ENCODE measurements at regions not wholly inside any gene's neighbourhood (a gene's known extent, or its start where the extent isn't known, plus 50 kb on each side); places are given as distances from the start of the nearest gene placed in this dataset.

- Histone ChIP-seq H3K4me3 (no peak overlapping the region), H3K4me1 (no peaks in the 10 kb centered on the region), H3K27me3 (no peaks in the 10 kb centered on the region), H3K9me3 (no peaks in the 10 kb centered on the region), H3K36me3 (no peaks in the 10 kb centered on the region), H3K27ac (no peak overlapping the region), H3K9ac (ENCODE audit: low read depth in 2 of 2, low read length in 2 of 2) (no peak overlapping the region)
- intact Hi-C loops (cut with DNase I) = no loop called here
- DNase-seq = no peak
- TF ChIP-seq, protein P1, sequence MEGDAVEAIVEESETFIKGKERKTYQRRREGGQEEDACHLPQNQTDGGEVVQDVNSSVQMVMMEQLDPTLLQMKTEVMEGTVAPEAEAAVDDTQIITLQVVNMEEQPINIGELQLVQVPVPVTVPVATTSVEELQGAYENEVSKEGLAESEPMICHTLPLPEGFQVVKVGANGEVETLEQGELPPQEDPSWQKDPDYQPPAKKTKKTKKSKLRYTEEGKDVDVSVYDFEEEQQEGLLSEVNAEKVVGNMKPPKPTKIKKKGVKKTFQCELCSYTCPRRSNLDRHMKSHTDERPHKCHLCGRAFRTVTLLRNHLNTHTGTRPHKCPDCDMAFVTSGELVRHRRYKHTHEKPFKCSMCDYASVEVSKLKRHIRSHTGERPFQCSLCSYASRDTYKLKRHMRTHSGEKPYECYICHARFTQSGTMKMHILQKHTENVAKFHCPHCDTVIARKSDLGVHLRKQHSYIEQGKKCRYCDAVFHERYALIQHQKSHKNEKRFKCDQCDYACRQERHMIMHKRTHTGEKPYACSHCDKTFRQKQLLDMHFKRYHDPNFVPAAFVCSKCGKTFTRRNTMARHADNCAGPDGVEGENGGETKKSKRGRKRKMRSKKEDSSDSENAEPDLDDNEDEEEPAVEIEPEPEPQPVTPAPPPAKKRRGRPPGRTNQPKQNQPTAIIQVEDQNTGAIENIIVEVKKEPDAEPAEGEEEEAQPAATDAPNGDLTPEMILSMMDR (IDR thresholded peaks at IDR 0.05) = no peak
Observed at GRCh38 chr1:221106616-221107015, 227.4 kb downstream of the HLX start.

DNA sequence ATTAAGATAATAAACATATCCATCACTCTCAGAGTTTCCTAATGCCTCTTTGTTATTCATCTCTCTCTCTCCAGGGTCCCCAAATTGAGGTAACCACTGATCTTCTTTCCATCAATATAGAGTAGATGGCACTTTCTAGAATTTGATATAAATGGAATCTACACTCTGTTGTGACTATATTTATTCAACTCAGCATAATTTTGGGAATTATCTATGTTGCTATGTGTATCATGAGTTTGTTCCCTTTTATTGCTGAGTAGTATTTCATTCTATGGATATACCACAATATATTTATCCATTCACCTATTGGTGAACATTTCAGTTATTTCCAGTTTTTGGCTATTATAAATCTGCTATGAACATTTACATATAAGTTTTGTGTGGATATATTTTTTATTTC lies 230.7 kb downstream of the HLX start:
- Histone ChIP-seq H3K27me3 (no peaks in the 10 kb centered on the region), H3K9ac (ENCODE audit: low read depth in 2 of 2, low read length in 2 of 2) (no peak overlapping the region)

DNA sequence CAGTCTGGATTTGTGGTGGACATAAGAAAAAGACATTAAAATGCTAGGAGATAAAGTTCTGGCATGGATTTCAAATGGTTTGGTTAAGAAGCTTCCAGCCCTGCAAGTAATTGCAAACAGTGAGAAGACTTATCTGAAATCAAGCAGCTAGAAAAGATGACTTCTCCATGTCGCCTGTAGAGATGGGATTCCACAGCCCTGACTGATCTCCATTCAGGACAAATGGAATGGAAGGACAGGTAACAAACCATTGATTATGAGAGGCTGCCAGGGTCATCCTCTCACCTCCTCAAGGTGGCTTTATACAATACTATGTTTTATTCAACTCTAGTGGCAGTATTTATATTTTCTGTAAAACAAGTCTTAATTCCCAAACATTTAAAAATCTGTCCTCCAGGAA lies 237.9 kb downstream of the HLX start:
- no peak overlapping the region for H3K9ac ChIP-seq (ENCODE audit: low read depth in 2 of 2, low read length in 2 of 2)
- no peaks in the 10 kb centered on the region for H3K27me3 ChIP-seq
- H3K4me3 ChIP-seq = no peak overlapping the region
- intact Hi-C loops (cut with DNase I) = no loop called here
- no peaks in the 10 kb centered on the region for H3K36me3 ChIP-seq
- no peak for DNase-seq
- H3K27ac ChIP-seq = no peak overlapping the region
- no peaks in the 10 kb centered on the region for H3K4me1 ChIP-seq
- TF ChIP-seq, protein P1 (IDR thresholded peaks at IDR 0.05) = no peak
- H3K9me3 ChIP-seq = no peaks in the 10 kb centered on the region

More for the DNA sequence above, 230.7 kb downstream of the HLX start:
- no peak for DNase-seq
- no peaks in the 10 kb centered on the region for H3K9me3 ChIP-seq
- no peak overlapping the region for H3K27ac ChIP-seq
- no peaks in the 10 kb centered on the region for H3K4me1 ChIP-seq
- H3K4me3 ChIP-seq = no peak overlapping the region
- TF ChIP-seq, protein P1 (IDR thresholded peaks at IDR 0.05) = no peak
- intact Hi-C loops (cut with DNase I) = no loop called here
- H3K36me3 ChIP-seq = no peaks in the 10 kb centered on the region

DNA sequence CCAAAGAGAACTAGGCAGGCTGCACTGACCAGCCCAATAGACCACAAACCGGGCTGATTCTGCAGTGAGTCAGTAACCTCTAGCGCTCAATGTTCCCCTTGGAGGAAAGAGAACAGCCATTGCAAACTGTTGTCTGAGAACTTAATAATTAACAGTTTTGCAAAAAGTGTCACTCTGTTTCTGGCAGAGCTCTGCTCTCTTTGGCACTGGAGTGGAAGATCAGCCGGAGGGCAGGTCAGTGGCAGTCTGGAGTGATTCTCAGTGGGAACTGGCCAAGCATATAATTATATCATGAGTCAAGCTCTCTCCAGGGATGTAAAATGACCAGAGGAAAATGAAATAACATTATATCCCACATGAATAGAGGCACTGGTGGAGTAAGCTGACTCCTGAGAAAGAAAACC lies 238.3 kb downstream of the HLX start:
- TF ChIP-seq, protein P1 (IDR thresholded peaks at IDR 0.05) = no peak
- DNase-seq = no peak
- Histone ChIP-seq H3K4me1 (no peaks in the 10 kb centered on the region), H3K27ac (no peak overlapping the region), H3K36me3 (no peaks in the 10 kb centered on the region), H3K4me3 (no peak overlapping the region), H3K9me3 (no peaks in the 10 kb centered on the region), H3K9ac (ENCODE audit: low read depth in 2 of 2, low read length in 2 of 2) (no peak overlapping the region), H3K27me3 (no peaks in the 10 kb centered on the region)
- intact Hi-C loops (cut with DNase I) = no loop called here

- no peak overlapping the region for H3K4me3 ChIP-seq
- TF ChIP-seq, protein P1 (IDR thresholded peaks at IDR 0.05) = no peak
- H3K27me3 ChIP-seq = no peaks in the 10 kb centered on the region
- H3K9ac ChIP-seq (ENCODE audit: low read depth in 2 of 2, low read length in 2 of 2) = no peak overlapping the region
- intact Hi-C loops (cut with DNase I) = no loop called here
- no peaks in the 10 kb centered on the region for H3K4me1 ChIP-seq
- no peak overlapping the region for H3K27ac ChIP-seq
- no peaks in the 10 kb centered on the region for H3K9me3 ChIP-seq
- no peaks in the 10 kb centered on the region for H3K36me3 ChIP-seq
- DNase-seq = no peak
Observed at GRCh38 chr1:221118176-221118937, 239.1 kb downstream of the HLX start.
